ENCODE measurements at regions not wholly inside any gene's neighbourhood (a gene's known extent, or its start where the extent isn't known, plus 50 kb on each side); places are given as distances from the start of the nearest gene placed in this dataset.

DNA sequence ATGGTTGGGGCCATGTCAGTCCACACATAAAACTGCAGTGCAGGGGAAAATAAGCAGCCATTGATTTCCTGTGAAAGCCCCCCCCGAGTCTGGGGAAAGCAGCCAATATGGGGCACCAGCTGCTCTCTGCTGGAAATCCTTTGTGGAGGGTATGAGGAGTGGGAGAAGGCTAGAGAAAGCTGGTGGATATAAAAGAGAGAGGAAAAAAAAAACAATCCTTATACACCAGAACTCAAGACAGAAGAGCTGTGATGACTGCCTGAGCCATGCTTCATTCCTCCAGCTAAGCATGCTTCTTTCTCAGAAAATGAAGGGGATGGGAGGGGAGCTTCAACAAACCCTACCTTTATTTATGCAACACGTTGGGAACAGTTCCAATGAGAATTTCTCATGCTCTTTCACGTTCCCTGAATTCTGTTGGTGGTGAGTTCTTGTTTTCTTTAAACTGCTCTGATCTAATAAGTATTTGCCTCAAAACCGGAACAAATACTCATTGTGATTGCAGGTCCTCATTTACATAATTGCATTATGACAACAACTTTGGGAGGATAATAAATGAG lies 688.0 kb upstream of the SEMA6A start:
- Histone ChIP-seq H3K9ac (ENCODE audit: control insufficient read depth, insufficient read depth, low read length) (no peak overlapping the region), H3K27ac (ENCODE audit: control insufficient read depth, insufficient read depth) (no peak overlapping the region), H2AFZ (ENCODE audit: control insufficient read depth, low read depth, low read length) (no peak overlapping the region), H3K79me2 (ENCODE audit: control insufficient read depth, insufficient read depth, low read length) (no peaks in the 10 kb centered on the region), H4K20me1 (ENCODE audit: control insufficient read depth, insufficient read depth) (no peaks in the 10 kb centered on the region), H3K4me1 (ENCODE audit: control insufficient read depth, insufficient read depth, low read length) (no peaks in the 10 kb centered on the region), H3K4me2 (ENCODE audit: control insufficient read depth, insufficient read depth) (no peak overlapping the region), H3K9me3 (replicated peaks; ENCODE audit: control insufficient read depth, insufficient read depth, low read length) (no peaks in the 10 kb centered on the region), H3K36me3 (ENCODE audit: control insufficient read depth in 2 of 2, insufficient read depth in 2 of 2, low read length in 1 of 2) (no peaks in the 10 kb centered on the region), H3K4me3 (no peak overlapping the region), H3K27me3 (replicated peaks in 1 of 2; ENCODE audit: control insufficient read depth in 2 of 2, insufficient read depth in 2 of 2, low read length in 1 of 2) (no peaks in the 10 kb centered on the region)
- 5% methylated on average over 4 of the region's 4 CpGs for WGBS (ENCODE audit: insufficient coverage, insufficient replicate concordance, low lambda C conversion rate, missing lambda C conversion rate)
- DNase-seq (ENCODE audit: low read depth, low spot score) (no peak), ATAC-seq (no peak), FAIRE-seq (no peak)
- ChIA-PET CTCF (interaction anchor here (1.4 kb wide), 1 partner anchor 57 kb away, joined by 3 read pairs; no protein-coding TSS in a partner anchor), SMC1A (ENCODE audit: uncharacterized antibody, unreplicated experiment) (interaction anchor here (1.6 to 1.7 kb wide), 2 partner anchors 9 to 32 kb away, joined by 3 to 4 read pairs; no protein-coding TSS in a partner anchor), RAD21 (ENCODE audit: unreplicated experiment) (no interaction called here), POLR2A (no interaction called here)
- intact Hi-C loops (cut with micrococcal nuclease; ENCODE audit: unreplicated experiment), result no loop called here
- no peak for TF ChIP-seq SMAD5 (IDR thresholded peaks at IDR 0.05; ENCODE audit: low read depth)
- no peak for TF ChIP-seq SMAD1 (IDR thresholded peaks at IDR 0.05; ENCODE audit: low read depth, partially characterized antibody)
- no TSS peak for BruUV-seq (replicated peaks)
- in situ Hi-C loops (cut with MboI), result no loop called here

DNA sequence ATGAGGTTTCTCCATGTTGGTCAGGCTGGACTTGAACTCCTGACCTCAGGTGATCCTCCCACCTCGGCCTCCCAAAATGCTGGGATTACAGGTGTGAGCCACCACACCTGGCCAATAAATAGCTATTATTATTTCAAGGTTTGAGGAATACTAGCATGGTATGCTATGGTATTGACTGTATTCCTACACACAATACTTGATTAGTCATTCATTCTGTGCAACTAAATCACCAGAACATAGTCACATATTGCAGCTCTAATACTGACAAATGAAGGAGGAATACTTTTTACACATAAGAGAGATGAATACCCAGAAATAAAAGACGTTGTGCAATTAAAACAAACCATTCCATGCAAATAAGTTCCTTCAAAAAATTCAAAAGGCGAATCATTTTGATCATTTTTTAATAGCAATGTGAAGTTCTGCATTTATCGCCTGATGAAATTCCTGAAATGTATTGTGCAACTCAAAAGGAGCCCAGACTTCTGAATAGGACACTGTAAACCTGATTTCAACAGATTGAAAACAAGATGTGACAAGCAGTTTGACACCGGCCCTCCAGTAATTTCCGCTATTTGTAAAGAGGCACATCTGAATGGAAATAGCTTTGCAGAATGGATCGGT lies 687.4 kb upstream of the SEMA6A start:
- Histone ChIP-seq H3K4me3 (no peak overlapping the region), H2AFZ (ENCODE audit: control insufficient read depth, low read depth, low read length) (no peak overlapping the region), H3K36me3 (ENCODE audit: control insufficient read depth in 2 of 2, insufficient read depth in 2 of 2, low read length in 1 of 2) (no peaks in the 10 kb centered on the region), H3K4me2 (ENCODE audit: control insufficient read depth, insufficient read depth) (no peak overlapping the region), H3K79me2 (ENCODE audit: control insufficient read depth, insufficient read depth, low read length) (no peaks in the 10 kb centered on the region), H3K27me3 (replicated peaks in 1 of 2; ENCODE audit: control insufficient read depth in 2 of 2, insufficient read depth in 2 of 2, low read length in 1 of 2) (no peaks in the 10 kb centered on the region), H3K9ac (ENCODE audit: control insufficient read depth, insufficient read depth, low read length) (no peak overlapping the region), H4K20me1 (ENCODE audit: control insufficient read depth, insufficient read depth) (no peaks in the 10 kb centered on the region), H3K27ac (ENCODE audit: control insufficient read depth, insufficient read depth) (no peak overlapping the region), H3K9me3 (replicated peaks; ENCODE audit: control insufficient read depth, insufficient read depth, low read length) (no peaks in the 10 kb centered on the region), H3K4me1 (ENCODE audit: control insufficient read depth, insufficient read depth, low read length) (no peaks in the 10 kb centered on the region)
- CTCF ChIA-PET, result interaction anchor here (1.4 kb wide), 1 partner anchor 57 kb away, joined by 3 read pairs; no protein-coding TSS in a partner anchor
- DNase-seq (ENCODE audit: low read depth, low spot score) (no peak), FAIRE-seq (no peak), ATAC-seq (no peak)
- POLR2A ChIA-PET, result no interaction called here
- WGBS (ENCODE audit: insufficient coverage, insufficient replicate concordance, low lambda C conversion rate, missing lambda C conversion rate), result 42% methylated on average over 7 of the region's 7 CpGs
- BruUV-seq (replicated peaks), result no TSS peak
- TF ChIP-seq, protein P1, sequence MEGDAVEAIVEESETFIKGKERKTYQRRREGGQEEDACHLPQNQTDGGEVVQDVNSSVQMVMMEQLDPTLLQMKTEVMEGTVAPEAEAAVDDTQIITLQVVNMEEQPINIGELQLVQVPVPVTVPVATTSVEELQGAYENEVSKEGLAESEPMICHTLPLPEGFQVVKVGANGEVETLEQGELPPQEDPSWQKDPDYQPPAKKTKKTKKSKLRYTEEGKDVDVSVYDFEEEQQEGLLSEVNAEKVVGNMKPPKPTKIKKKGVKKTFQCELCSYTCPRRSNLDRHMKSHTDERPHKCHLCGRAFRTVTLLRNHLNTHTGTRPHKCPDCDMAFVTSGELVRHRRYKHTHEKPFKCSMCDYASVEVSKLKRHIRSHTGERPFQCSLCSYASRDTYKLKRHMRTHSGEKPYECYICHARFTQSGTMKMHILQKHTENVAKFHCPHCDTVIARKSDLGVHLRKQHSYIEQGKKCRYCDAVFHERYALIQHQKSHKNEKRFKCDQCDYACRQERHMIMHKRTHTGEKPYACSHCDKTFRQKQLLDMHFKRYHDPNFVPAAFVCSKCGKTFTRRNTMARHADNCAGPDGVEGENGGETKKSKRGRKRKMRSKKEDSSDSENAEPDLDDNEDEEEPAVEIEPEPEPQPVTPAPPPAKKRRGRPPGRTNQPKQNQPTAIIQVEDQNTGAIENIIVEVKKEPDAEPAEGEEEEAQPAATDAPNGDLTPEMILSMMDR (IDR thresholded peaks at IDR 0.05 in 2 of 3, conservative IDR thresholded peaks at IDR 0.05 in 1 of 3; ENCODE audit: control insufficient read depth in 2 of 3, extremely low read depth in 1 of 3, insufficient read depth in 1 of 3, low read depth in 3 of 3, low read length in 3 of 3), result no peak
- TF ChIP-seq BRCA1 (IDR thresholded peaks at IDR 0.05; ENCODE audit: low read depth, low read length), result no peak
- in situ Hi-C loops (cut with MboI), result no loop called here
- SMC1A ChIA-PET (ENCODE audit: uncharacterized antibody, unreplicated experiment), result interaction anchor here (1.6 to 1.7 kb wide), 2 partner anchors 9 to 31 kb away, joined by 3 to 4 read pairs; no protein-coding TSS in a partner anchor
- RAD21 ChIA-PET (ENCODE audit: unreplicated experiment), result no interaction called here
- intact Hi-C loops (cut with micrococcal nuclease; ENCODE audit: unreplicated experiment), result no loop called here

Measured in GM12878 (cell line).